Immature natural killer cell (primary cell): ENCODE measurements at regions not wholly inside any gene's neighbourhood (a gene's known extent, or its start where the extent isn't known, plus 50 kb on each side); places are given as distances from the start of the nearest gene placed in this dataset.

Experiments
- DNase-seq, 3 donors: peaks; one replicate each; pipeline ENCODE4 v3.0.0; 2022; ENCODE audit warnings: mixed read lengths in 1 of 3
- H3K27ac Mint-ChIP-seq, 6 donors: one replicate each; pipeline ENCODE4 v1.8.0; 2020; ENCODE audit warnings: mixed read lengths in 6 of 6, mild to moderate bottlenecking in 5 of 6, inconsistent platforms in 4 of 6, moderate library complexity in 3 of 6
- H3K27me3 Mint-ChIP-seq, 3 donors: one replicate each; pipeline ENCODE4 v1.8.0; 2020 to 2021; ENCODE audit warnings: low read depth in 3 of 3, mild to moderate bottlenecking in 3 of 3, mixed read lengths in 3 of 3, moderate library complexity in 3 of 3, inconsistent platforms in 1 of 3
- H3K36me3 Mint-ChIP-seq, 3 donors: one replicate each; pipeline ENCODE4 v1.8.0; 2020; ENCODE audit warnings: mixed read lengths in 3 of 3, inconsistent platforms in 2 of 3, mild to moderate bottlenecking in 2 of 3
- H3K4me1 Mint-ChIP-seq, 2 donors: one replicate each; pipeline ENCODE4 v1.8.0; 2020; ENCODE audit warnings: inconsistent platforms in 2 of 2, mild to moderate bottlenecking in 2 of 2, mixed read lengths in 2 of 2, moderate library complexity in 1 of 2
- H3K4me3 Mint-ChIP-seq, 5 donors: one replicate each; pipeline ENCODE4 v1.8.0; 2020; ENCODE audit warnings: mild to moderate bottlenecking in 5 of 5, mixed read lengths in 5 of 5, inconsistent platforms in 3 of 5, moderate library complexity in 3 of 5
- H3K9me3 Mint-ChIP-seq, 6 donors: one replicate each; pipeline ENCODE4 v1.8.0; 2020; ENCODE audit warnings: mild to moderate bottlenecking in 6 of 6, mixed read lengths in 6 of 6, inconsistent platforms in 4 of 6, moderate library complexity in 3 of 6

- H3K27me3 Mint-ChIP-seq = peaks cover 5 to 19% (median 8%) of the 10 kb centered on the region in 3 donors
- H3K4me1 Mint-ChIP-seq = no peaks in the 10 kb centered on the region
- no peak overlapping the region for H3K4me3 Mint-ChIP-seq
- DNase-seq = no peak
- peaks cover 18 to 31% (median 29%) of the 10 kb centered on the region in 6 donors for H3K9me3 Mint-ChIP-seq
- peaks cover 0 to 11% (median 4%) of the 10 kb centered on the region in 3 donors for H3K36me3 Mint-ChIP-seq
- H3K27ac Mint-ChIP-seq = no peak overlapping the region
These were observed 68.0 kb upstream of the WNT7A start for GRCh38 chr3:13947912-13948311.

GRCh38 chr3:13939206-13939605 is 59.3 kb upstream of the WNT7A start:
- H3K4me1 Mint-ChIP-seq = no peaks in the 10 kb centered on the region
- H3K9me3 Mint-ChIP-seq = peaks cover 0 to 10% (median 5%) of the 10 kb centered on the region in 6 donors
- peaks cover 6 to 7% (median 6%) of the 10 kb centered on the region in 3 donors for H3K27me3 Mint-ChIP-seq
- no peak overlapping the region for H3K4me3 Mint-ChIP-seq
- H3K36me3 Mint-ChIP-seq = no peaks in the 10 kb centered on the region
- no peak for DNase-seq
- H3K27ac Mint-ChIP-seq = no peak overlapping the region

DNA sequence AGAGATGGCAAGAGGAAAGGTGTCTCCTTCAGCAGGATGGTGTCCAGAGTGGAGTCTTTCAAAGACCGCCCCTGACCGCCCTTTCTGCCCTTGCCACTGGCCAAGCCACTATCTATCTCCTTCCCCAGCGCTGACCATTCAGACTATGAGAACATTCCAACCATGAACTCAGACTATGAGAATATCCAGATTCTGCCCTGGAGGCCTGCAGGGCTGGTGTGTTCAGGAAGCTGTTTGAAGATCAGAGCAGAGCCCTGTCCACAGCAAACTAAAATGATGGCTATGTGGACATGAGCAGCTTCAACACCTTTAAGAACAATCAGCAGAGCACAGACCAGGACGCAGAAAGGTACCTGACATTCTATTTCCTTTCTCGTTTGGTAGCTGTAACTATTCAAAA is 57.3 kb upstream of the WNT7A start:
- H3K9me3 Mint-ChIP-seq = no peaks in the 10 kb centered on the region
- DNase-seq = no peak
- H3K4me3 Mint-ChIP-seq = no peak overlapping the region
- H3K27me3 Mint-ChIP-seq = peaks cover 5 to 12% (median 8%) of the 10 kb centered on the region in 3 donors
- no peaks in the 10 kb centered on the region for H3K36me3 Mint-ChIP-seq
- H3K4me1 Mint-ChIP-seq = peaks cover 0 to 4% of the 10 kb centered on the region in 2 donors
- H3K27ac Mint-ChIP-seq = peak overlapping the region in 1 of 6 donors; percentile 4

DNA sequence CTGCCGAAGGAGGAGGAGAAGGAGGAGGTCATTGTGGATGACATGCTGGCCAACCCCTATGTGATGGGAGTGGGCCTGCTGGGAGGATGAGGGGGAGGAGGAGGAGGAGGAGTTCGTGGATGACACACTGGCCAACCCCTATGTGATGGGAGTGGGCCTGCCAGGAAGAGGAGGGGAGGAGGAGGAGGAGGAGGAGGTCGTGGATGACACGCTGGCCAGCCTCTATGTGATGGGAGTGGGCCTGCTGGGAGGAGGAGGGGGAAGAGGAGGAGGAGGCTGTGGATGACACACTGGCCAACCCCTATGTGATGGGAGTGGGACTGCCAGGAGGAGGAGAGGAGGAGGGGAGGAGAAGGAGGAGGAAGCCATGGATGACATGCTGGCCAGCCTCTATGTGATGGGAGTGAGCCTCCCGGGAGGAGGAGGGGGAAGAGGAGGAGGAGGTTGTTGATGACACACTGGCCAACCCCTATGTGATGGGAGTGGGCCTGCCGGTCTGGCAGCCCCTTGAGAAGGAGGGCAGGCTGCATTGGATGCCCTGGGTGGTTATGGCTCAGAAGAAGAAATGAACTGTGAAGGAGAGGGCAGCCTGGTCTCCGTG is 55.7 kb upstream of the WNT7A start:
- no peak overlapping the region for H3K27ac Mint-ChIP-seq
- no peaks in the 10 kb centered on the region for H3K36me3 Mint-ChIP-seq
- H3K4me1 Mint-ChIP-seq = peaks cover 0 to 4% of the 10 kb centered on the region in 2 donors
- H3K27me3 Mint-ChIP-seq = peaks cover 5 to 15% (median 12%) of the 10 kb centered on the region in 3 donors
- DNase-seq = no peak
- H3K4me3 Mint-ChIP-seq = no peak overlapping the region
- peaks cover 0 to 8% (median 1%) of the 10 kb centered on the region in 6 donors for H3K9me3 Mint-ChIP-seq

DNA sequence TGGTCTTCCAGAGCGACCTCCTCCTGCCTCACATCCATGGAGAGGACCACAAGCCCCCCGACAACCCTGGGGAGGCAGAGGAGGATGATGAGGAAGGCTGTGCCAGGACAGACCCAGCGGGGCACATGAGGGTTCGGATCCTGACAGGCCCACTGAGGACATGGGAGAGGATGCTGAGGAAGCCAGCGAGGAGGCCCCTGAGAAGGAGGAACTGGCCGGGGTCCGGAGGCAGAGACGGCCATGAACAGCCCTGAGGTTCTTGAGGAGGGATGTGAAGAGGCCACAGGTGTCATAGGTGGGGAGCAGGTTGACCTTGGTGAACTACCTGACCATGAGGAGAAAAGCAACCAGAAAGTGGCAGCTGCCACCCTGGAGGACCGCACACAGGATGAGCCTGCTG is 54.9 kb upstream of the WNT7A start:
- Mint-ChIP-seq H3K9me3 (peaks cover 0 to 8% (median 1%) of the 10 kb centered on the region in 6 donors), H3K27me3 (peaks cover 9 to 15% (median 14%) of the 10 kb centered on the region in 3 donors), H3K36me3 (no peaks in the 10 kb centered on the region), H3K27ac (no peak overlapping the region), H3K4me1 (peaks cover 0 to 4% of the 10 kb centered on the region in 2 donors), H3K4me3 (no peak overlapping the region)
- DNase-seq = no peak

GRCh38 chr3:13934315-13934714 is 54.4 kb upstream of the WNT7A start:
- Mint-ChIP-seq H3K4me1 (peaks cover 0 to 4% of the 10 kb centered on the region in 2 donors), H3K9me3 (peaks cover 0 to 10% (median 1%) of the 10 kb centered on the region in 6 donors), H3K27ac (no peak overlapping the region), H3K27me3 (peaks cover 9 to 15% (median 14%) of the 10 kb centered on the region in 3 donors), H3K36me3 (no peaks in the 10 kb centered on the region), H3K4me3 (peak overlapping the region in 3 of 5 donors; percentile 30 to 63 (median 46))
- DNase-seq = no peak

GRCh38 chr3:13932578-13933295 is 52.9 kb upstream of the WNT7A start:
- DNase-seq = no peak
- peaks cover 9 to 17% (median 14%) of the 10 kb centered on the region in 3 donors for H3K27me3 Mint-ChIP-seq
- H3K9me3 Mint-ChIP-seq = peaks cover 2 to 22% (median 6%) of the 10 kb centered on the region in 6 donors
- peaks cover 0 to 4% of the 10 kb centered on the region in 2 donors for H3K4me1 Mint-ChIP-seq
- H3K4me3 Mint-ChIP-seq = peak overlapping the region; percentile 75 to 83 (median 79)
- no peaks in the 10 kb centered on the region for H3K36me3 Mint-ChIP-seq
- H3K27ac Mint-ChIP-seq = peak overlapping the region in 1 of 6 donors; percentile 30

GRCh38 chr3:13931172-13931571 is 51.3 kb upstream of the WNT7A start:
- Mint-ChIP-seq H3K4me3 (peak overlapping the region in 2 of 5 donors; percentile 23 to 55), H3K27ac (no peak overlapping the region), H3K4me1 (peaks cover 0 to 4% of the 10 kb centered on the region in 2 donors), H3K27me3 (peaks cover 9 to 14% (median 13%) of the 10 kb centered on the region in 3 donors), H3K36me3 (peaks cover 0 to 4% (median 0%) of the 10 kb centered on the region in 3 donors), H3K9me3 (peaks cover 2 to 36% (median 13%) of the 10 kb centered on the region in 6 donors)
- DNase-seq = no peak
